ENCODE measurements at regions not wholly inside any gene's neighbourhood (a gene's known extent, or its start where the extent isn't known, plus 50 kb on each side); places are given as distances from the start of the nearest gene placed in this dataset.

DNA sequence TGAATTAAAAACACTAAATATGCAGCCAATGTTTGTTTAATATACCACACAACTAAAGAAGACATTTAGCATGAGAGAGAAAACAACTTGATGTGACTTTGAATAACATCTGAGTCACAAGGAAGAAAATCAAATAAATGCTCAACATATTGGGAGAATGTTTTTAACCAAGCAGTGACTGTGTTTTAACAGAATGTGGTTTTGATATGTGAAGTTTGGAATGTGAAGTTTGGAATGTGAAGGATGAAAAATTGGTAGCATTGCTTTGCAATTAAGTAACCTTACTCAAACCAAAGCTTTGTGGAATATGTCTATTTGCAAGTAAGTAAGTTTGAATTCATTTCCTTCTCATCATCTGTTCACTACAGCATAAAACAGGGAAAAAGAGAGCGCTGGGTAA, 128.2 kb upstream of the DNAJC10 start:
- Histone ChIP-seq H3K27me3 (replicated peaks; ENCODE audit: insufficient read depth) (no peaks in the 10 kb centered on the region), H3K27ac (no peak overlapping the region), H3K36me3 (no peaks in the 10 kb centered on the region), H3K4me3 (no peak overlapping the region), H3K4me1 (ENCODE audit: control insufficient read depth in 1 of 2, low read depth in 2 of 2) (no peaks in the 10 kb centered on the region), H3K9me3 (no peaks in the 10 kb centered on the region)
- no peak for ATAC-seq (ENCODE audit: insufficient number of reproducible peaks, low FRiP score, low read depth)
- no peak for DNase-seq (ENCODE audit: low spot score)
- TF ChIP-seq, protein P1, sequence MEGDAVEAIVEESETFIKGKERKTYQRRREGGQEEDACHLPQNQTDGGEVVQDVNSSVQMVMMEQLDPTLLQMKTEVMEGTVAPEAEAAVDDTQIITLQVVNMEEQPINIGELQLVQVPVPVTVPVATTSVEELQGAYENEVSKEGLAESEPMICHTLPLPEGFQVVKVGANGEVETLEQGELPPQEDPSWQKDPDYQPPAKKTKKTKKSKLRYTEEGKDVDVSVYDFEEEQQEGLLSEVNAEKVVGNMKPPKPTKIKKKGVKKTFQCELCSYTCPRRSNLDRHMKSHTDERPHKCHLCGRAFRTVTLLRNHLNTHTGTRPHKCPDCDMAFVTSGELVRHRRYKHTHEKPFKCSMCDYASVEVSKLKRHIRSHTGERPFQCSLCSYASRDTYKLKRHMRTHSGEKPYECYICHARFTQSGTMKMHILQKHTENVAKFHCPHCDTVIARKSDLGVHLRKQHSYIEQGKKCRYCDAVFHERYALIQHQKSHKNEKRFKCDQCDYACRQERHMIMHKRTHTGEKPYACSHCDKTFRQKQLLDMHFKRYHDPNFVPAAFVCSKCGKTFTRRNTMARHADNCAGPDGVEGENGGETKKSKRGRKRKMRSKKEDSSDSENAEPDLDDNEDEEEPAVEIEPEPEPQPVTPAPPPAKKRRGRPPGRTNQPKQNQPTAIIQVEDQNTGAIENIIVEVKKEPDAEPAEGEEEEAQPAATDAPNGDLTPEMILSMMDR (IDR thresholded peaks at IDR 0.05), result no peak

DNA sequence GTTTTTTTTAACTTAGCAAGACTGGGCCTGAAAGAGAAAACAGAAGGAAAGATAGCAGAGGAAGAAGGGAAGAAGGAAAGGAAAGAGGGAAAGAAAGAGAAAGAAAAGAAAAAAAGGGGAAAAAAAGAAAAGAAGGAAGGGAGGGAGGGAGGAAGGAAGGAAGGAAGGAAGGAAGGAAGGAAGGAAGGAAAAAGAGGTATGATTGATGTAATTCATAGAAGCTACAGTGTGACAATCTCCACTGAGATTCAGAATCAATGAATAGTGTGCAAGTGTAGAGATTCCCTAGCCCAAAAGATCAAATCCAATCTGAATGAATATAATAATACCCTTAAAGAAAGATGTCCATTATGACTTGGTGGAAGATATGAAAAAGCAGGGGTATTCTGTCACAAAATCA, 126.9 kb upstream of the DNAJC10 start:
- no peak for DNase-seq (ENCODE audit: low spot score)
- no peaks in the 10 kb centered on the region for H3K27me3 ChIP-seq (replicated peaks; ENCODE audit: insufficient read depth)
- no peaks in the 10 kb centered on the region for H3K36me3 ChIP-seq
- TF ChIP-seq, protein P1 (IDR thresholded peaks at IDR 0.05), result no peak
- H3K9me3 ChIP-seq, result no peaks in the 10 kb centered on the region
- no peak overlapping the region for H3K4me3 ChIP-seq
- H3K27ac ChIP-seq, result no peak overlapping the region
- no peaks in the 10 kb centered on the region for H3K4me1 ChIP-seq (ENCODE audit: control insufficient read depth in 1 of 2, low read depth in 2 of 2)
- ATAC-seq (ENCODE audit: insufficient number of reproducible peaks, low FRiP score, low read depth), result no peak

DNA sequence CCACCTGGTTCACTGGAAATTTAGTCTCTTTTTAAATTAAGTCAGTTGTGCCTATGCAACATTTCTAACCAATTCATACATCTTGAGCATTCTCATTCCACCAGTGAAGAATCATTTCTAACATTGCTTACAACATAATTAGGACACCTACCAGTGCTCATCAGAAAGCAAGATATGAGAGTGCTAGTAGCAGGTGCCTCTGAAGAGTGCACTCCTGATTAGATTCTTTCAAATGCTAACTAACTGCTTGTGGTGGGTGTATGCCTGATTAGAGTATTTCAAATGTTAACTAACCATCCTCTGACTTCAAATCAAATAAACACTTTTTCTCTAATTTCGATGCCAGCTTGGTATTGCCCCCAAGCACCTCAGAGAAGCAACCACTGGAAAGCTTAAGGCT, 124.3 kb upstream of the DNAJC10 start:
- H3K9me3 ChIP-seq, result no peaks in the 10 kb centered on the region
- H3K4me1 ChIP-seq (ENCODE audit: control insufficient read depth in 1 of 2, low read depth in 2 of 2), result no peaks in the 10 kb centered on the region
- ATAC-seq (ENCODE audit: insufficient number of reproducible peaks, low FRiP score, low read depth) (no peak), DNase-seq (ENCODE audit: low spot score) (no peak)
- TF ChIP-seq, protein P1 (IDR thresholded peaks at IDR 0.05), result no peak
- no peaks in the 10 kb centered on the region for H3K27me3 ChIP-seq (replicated peaks; ENCODE audit: insufficient read depth)
- H3K27ac ChIP-seq, result no peak overlapping the region
- no peak overlapping the region for H3K4me3 ChIP-seq
- no peaks in the 10 kb centered on the region for H3K36me3 ChIP-seq

DNA sequence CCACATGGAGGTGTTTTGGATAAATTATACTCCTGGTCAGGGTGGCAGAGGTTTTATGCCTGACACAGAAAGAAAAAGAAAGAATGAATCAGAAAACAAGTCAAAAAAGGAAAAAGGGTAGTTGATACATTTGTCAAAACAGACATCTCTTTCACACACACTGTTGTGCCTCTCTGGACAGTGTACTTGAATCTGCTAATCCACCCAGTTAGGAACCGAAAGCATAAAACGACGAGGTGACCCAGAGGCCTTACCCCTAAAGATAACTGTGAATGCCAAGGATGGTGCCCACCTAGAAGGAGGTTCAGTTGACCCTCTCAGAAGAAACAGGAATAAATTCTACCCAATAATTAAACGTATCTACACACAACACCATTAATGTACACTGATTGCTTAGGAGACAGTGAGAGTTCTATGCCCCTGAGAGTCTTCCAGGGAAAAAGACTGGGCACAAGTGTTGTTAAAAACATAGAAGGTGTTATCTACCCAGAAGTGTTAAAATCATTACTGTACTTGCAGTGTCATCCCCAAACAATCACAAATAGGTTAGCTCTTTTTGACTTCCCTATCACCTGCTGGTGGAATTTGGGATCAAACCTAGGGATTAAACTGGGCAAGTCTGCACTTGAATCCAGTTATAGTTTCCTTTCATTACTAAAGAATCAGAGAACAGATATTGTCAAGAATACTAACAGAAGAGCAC, 123.2 kb upstream of the DNAJC10 start:
- H3K27ac ChIP-seq, result no peak overlapping the region
- H3K27me3 ChIP-seq (replicated peaks; ENCODE audit: insufficient read depth), result no peaks in the 10 kb centered on the region
- H3K4me3 ChIP-seq, result no peak overlapping the region
- DNase-seq (ENCODE audit: low spot score) (no peak), ATAC-seq (ENCODE audit: insufficient number of reproducible peaks, low FRiP score, low read depth) (no peak)
- no peaks in the 10 kb centered on the region for H3K4me1 ChIP-seq (ENCODE audit: control insufficient read depth in 1 of 2, low read depth in 2 of 2)
- no peaks in the 10 kb centered on the region for H3K36me3 ChIP-seq
- no peaks in the 10 kb centered on the region for H3K9me3 ChIP-seq
- TF ChIP-seq, protein P1 (IDR thresholded peaks at IDR 0.05), result no peak

DNA sequence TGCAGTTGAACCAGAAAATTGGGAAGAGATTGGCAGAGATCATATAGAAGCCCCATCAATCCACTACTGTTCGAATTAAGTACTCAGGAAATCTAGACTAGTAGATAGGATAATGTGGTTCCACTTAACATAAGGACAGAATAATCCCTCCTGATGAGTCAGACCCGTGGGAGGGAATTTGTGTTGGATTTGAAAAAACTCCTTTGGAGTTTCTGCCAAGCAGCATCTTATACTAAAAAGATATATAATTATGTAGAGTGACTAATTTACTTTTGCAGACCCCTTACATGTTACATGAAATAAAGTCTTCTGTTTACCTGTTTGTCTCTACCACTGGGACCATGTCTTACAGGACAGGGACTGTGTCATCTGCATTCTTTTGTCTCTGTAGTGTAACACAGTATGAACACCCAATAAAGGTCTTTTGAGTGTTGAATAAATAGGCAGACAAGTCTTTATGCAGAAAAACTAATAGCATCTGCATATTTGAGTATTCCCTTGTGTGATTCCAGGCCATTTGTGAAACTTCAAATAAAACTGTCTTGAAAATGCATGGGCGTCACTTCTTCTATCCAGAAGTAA, 122.6 kb upstream of the DNAJC10 start:
- no peak overlapping the region for H3K27ac ChIP-seq
- DNase-seq (ENCODE audit: low spot score), result no peak
- no peaks in the 10 kb centered on the region for H3K9me3 ChIP-seq
- no peaks in the 10 kb centered on the region for H3K4me1 ChIP-seq (ENCODE audit: control insufficient read depth in 1 of 2, low read depth in 2 of 2)
- H3K27me3 ChIP-seq (replicated peaks; ENCODE audit: insufficient read depth), result no peaks in the 10 kb centered on the region
- no peak overlapping the region for H3K4me3 ChIP-seq
- ATAC-seq (ENCODE audit: insufficient number of reproducible peaks, low FRiP score, low read depth), result no peak
- H3K36me3 ChIP-seq, result no peaks in the 10 kb centered on the region
- TF ChIP-seq, protein P1 (IDR thresholded peaks at IDR 0.05), result no peak

Measured in thoracic aorta (tissue), 2 donors.